Colonic mucosa (tissue), 4 donors: ENCODE measurements at regions not wholly inside any gene's neighbourhood (a gene's known extent, or its start where the extent isn't known, plus 50 kb on each side); places are given as distances from the start of the nearest gene placed in this dataset.

Source experiments
- DNase-seq: peaks from one replicate; pipeline ENCODE4 v3.0.0-alpha.2; 2020
- H3K27ac ChIP-seq: fragments of 200-600 bp; one replicate; pipeline ENCODE4 v1.8.0; 2021
- H3K27me3 ChIP-seq: fragments of 200-600 bp; one replicate; pipeline ENCODE4 v1.8.0; 2021
- H3K36me3 ChIP-seq: fragments of 200-600 bp; one replicate; pipeline ENCODE4 v1.8.0; 2021
- H3K4me1 ChIP-seq: fragments of 200-600 bp; one replicate; pipeline ENCODE4 v1.8.0; 2021; ENCODE audit warnings: mild to moderate bottlenecking
- H3K4me3 ChIP-seq: fragments of 200-600 bp; one replicate; pipeline ENCODE4 v1.8.0; 2021
- H3K9ac ChIP-seq, 2 donors: one replicate each; pipeline ENCODE4 v1.7.0; 2013; ENCODE audit warnings: control low read depth in 2 of 2, low read depth in 2 of 2, low read length in 2 of 2
- H3K9me3 ChIP-seq: fragments of 200-600 bp; one replicate; pipeline ENCODE4 v1.8.0; 2021
- CTCF ChIP-seq: fragments of 200-600 bp; IDR thresholded peaks from one replicate; pipeline ENCODE4 v1.8.0; 2022; ENCODE audit warnings: antibody characterized with exemption, mild to moderate bottlenecking
- intact Hi-C: fragments of 100-400 bp; cut with DNase I; formaldehyde crosslinking; loops from one replicate; pipeline ENCODE4 v1.14.1; 2022
- donor health status: healthy.
- donor health status: DM: no; HTN: no; CAD: no.
- donor health status: DM: no; HTN: no; CAD: no.

DNA sequence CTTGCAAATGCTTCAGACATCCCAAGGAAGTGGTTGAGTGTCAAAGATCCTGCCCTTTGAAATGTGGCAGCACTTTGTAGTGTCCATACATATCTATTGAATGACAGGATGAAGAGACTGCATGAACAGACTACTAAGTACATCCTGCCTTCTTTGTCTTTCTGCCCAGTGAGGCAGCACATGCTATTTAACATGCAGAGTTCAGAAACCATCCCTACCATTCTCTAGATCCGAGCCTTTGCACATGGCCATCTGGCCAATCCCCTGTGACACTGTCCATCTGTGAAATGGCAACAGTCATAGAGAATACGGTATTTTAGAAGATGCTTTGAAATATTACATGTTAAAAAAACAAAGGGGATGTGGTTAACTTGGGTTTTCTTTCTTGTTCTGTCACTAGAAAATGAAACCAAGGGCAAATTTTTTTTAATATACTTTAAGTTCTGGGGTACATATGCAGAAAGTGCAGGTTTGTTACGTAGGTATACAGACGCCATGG lies 519.6 kb downstream of the NTRK3 start:
- DNase-seq: no peak
- intact Hi-C loops: no loop called here
- no peaks in the 10 kb centered on the region for H3K9me3 ChIP-seq
- no peak overlapping the region for H3K4me3 ChIP-seq
- no peaks in the 10 kb centered on the region for H3K4me1 ChIP-seq
- no peak for TF ChIP-seq CTCF
- H3K27ac ChIP-seq: no peak overlapping the region
- no peak overlapping the region for H3K9ac ChIP-seq
- no peaks in the 10 kb centered on the region for H3K27me3 ChIP-seq
- H3K36me3 ChIP-seq: no peaks in the 10 kb centered on the region

GRCh38 chr15:87736401-87736800 lies 520.1 kb downstream of the NTRK3 start:
- intact Hi-C loops: no loop called here
- no peaks in the 10 kb centered on the region for H3K4me1 ChIP-seq
- H3K4me3 ChIP-seq: no peak overlapping the region
- TF ChIP-seq CTCF: no peak
- DNase-seq: no peak
- H3K27ac ChIP-seq: no peak overlapping the region
- H3K36me3 ChIP-seq: no peaks in the 10 kb centered on the region
- H3K9me3 ChIP-seq: no peaks in the 10 kb centered on the region
- no peak overlapping the region for H3K9ac ChIP-seq
- no peaks in the 10 kb centered on the region for H3K27me3 ChIP-seq

- intact Hi-C loops: no loop called here
- H3K4me1 ChIP-seq: no peaks in the 10 kb centered on the region
- TF ChIP-seq CTCF: no peak
- no peaks in the 10 kb centered on the region for H3K27me3 ChIP-seq
- H3K36me3 ChIP-seq: no peaks in the 10 kb centered on the region
- DNase-seq: no peak
- H3K9ac ChIP-seq: no peak overlapping the region
- H3K27ac ChIP-seq: no peak overlapping the region
- no peaks in the 10 kb centered on the region for H3K9me3 ChIP-seq
- H3K4me3 ChIP-seq: no peak overlapping the region
Observed at GRCh38 chr15:87735522-87735921, 521.0 kb downstream of the NTRK3 start.

DNA sequence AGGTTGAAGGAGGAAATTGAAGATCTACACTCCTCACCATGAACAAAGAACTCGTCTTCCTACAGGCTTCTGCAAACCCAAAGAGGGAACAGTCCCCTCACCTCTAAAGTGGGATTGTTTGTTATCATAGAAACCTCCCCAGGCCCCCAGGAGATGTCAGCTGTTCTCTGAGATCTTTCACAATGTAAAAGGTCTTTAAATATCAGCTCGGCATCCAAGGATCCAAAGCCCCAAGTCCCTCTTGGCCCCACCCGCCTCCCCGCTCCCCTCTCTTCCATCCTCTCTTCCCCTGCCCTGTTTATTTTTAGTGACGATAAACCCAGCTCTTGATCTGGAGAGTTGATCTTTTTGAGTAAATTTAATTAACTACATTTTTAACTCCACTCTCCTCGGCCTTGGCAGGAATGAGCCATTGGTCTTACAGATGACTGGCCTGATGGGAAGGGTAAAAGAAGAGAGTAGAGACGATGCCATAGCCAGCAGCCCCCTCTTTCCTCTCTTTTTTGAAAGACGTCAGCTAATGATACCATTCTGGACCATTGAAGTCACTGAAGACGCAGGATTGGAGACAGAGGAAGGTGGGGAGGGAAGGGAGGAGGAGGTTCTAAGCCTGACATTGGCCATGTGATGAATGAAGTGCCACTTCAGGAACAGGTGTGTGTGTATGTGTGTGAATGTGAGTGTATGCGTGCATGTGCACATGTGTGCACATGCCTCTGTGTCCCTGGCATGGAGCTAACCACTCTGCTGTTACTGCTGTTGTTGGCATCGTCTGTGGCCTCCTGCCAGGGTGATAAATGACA lies 521.8 kb downstream of the NTRK3 start:
- intact Hi-C loops: no loop called here
- H3K9ac ChIP-seq: no peak overlapping the region
- TF ChIP-seq CTCF: no peak

GRCh38 chr15:87733977-87734376 lies 522.6 kb downstream of the NTRK3 start:
- TF ChIP-seq CTCF: no peak
- intact Hi-C loops: no loop called here

More for the DNA sequence above, 521.8 kb downstream of the NTRK3 start:
- H3K27me3 ChIP-seq: no peaks in the 10 kb centered on the region
- no peaks in the 10 kb centered on the region for H3K9me3 ChIP-seq
- no peak overlapping the region for H3K27ac ChIP-seq
- H3K4me3 ChIP-seq: no peak overlapping the region
- no peaks in the 10 kb centered on the region for H3K4me1 ChIP-seq
- DNase-seq: no peak
- H3K36me3 ChIP-seq: no peaks in the 10 kb centered on the region

More at GRCh38 chr15:87733977-87734376, 522.6 kb downstream of the NTRK3 start:
- DNase-seq: no peak
- no peaks in the 10 kb centered on the region for H3K36me3 ChIP-seq
- H3K4me1 ChIP-seq: no peaks in the 10 kb centered on the region
- no peaks in the 10 kb centered on the region for H3K27me3 ChIP-seq
- H3K9me3 ChIP-seq: no peaks in the 10 kb centered on the region
- H3K27ac ChIP-seq: no peak overlapping the region
- no peak overlapping the region for H3K4me3 ChIP-seq
- H3K9ac ChIP-seq: no peak overlapping the region
